ENCODE measurements at regions not wholly inside any gene's neighbourhood (a gene's known extent, or its start where the extent isn't known, plus 50 kb on each side); places are given as distances from the start of the nearest gene placed in this dataset.

GRCh38 chr12:123045678-123046077 is 65.2 kb downstream of the ARL6IP4 start:
- H3K4me3 ChIP-seq (ENCODE audit: low read depth, low read length): no peak overlapping the region
- no peak for DNase-seq (ENCODE audit: low read depth)

- DNase-seq (ENCODE audit: low read depth): no peak
- no peak overlapping the region for H3K4me3 ChIP-seq (ENCODE audit: low read depth, low read length)
These were observed 63.9 kb downstream of the ARL6IP4 start for GRCh38 chr12:123044351-123044750.

- DNase-seq (ENCODE audit: low read depth): peak; percentile 86
- no peak overlapping the region for H3K4me3 ChIP-seq (ENCODE audit: low read depth, low read length)
These were observed 63.1 kb downstream of the ARL6IP4 start for GRCh38 chr12:123043536-123044001.

GRCh38 chr12:123042833-123043232 is 62.4 kb downstream of the ARL6IP4 start:
- DNase-seq (ENCODE audit: low read depth): no peak
- no peak overlapping the region for H3K4me3 ChIP-seq (ENCODE audit: low read depth, low read length)

GRCh38 chr12:123041811-123042655 is 61.6 kb downstream of the ARL6IP4 start:
- no peak overlapping the region for H3K4me3 ChIP-seq (ENCODE audit: low read depth, low read length)
- DNase-seq (ENCODE audit: low read depth): no peak

- no peak for DNase-seq (ENCODE audit: low read depth)
- no peak overlapping the region for H3K4me3 ChIP-seq (ENCODE audit: low read depth, low read length)
These were observed 60.6 kb downstream of the ARL6IP4 start for GRCh38 chr12:123041042-123041531.

- H3K4me3 ChIP-seq (ENCODE audit: low read depth, low read length): no peak overlapping the region
- no peak for DNase-seq (ENCODE audit: low read depth)
These were observed 59.6 kb downstream of the ARL6IP4 start for GRCh38 chr12:123040106-123040505.

- no peak for DNase-seq (ENCODE audit: low read depth)
- no peak overlapping the region for H3K4me3 ChIP-seq (ENCODE audit: low read depth, low read length)
These were observed 58.5 kb downstream of the ARL6IP4 start for GRCh38 chr12:123038966-123039365.

- DNase-seq (ENCODE audit: low read depth): no peak
- no peak overlapping the region for H3K4me3 ChIP-seq (ENCODE audit: low read depth, low read length)
These were observed 58.0 kb downstream of the ARL6IP4 start for GRCh38 chr12:123038486-123038885.

GRCh38 chr12:123037791-123038190 is 57.3 kb downstream of the ARL6IP4 start:
- no peak overlapping the region for H3K4me3 ChIP-seq (ENCODE audit: low read depth, low read length)
- no peak for DNase-seq (ENCODE audit: low read depth)

- DNase-seq (ENCODE audit: low read depth): no peak
- no peak overlapping the region for H3K4me3 ChIP-seq (ENCODE audit: low read depth, low read length)
These were observed 56.2 kb downstream of the ARL6IP4 start for GRCh38 chr12:123036466-123037285.

GRCh38 chr12:123035841-123036240 is 55.4 kb downstream of the ARL6IP4 start:
- no peak overlapping the region for H3K4me3 ChIP-seq (ENCODE audit: low read depth, low read length)
- no peak for DNase-seq (ENCODE audit: low read depth)

- peak; percentile 43 for DNase-seq (ENCODE audit: low read depth)
- no peak overlapping the region for H3K4me3 ChIP-seq (ENCODE audit: low read depth, low read length)
These were observed 54.4 kb downstream of the ARL6IP4 start for GRCh38 chr12:123034865-123035264.

- H3K4me3 ChIP-seq (ENCODE audit: low read depth, low read length): no peak overlapping the region
These were observed 53.6 kb downstream of the ARL6IP4 start for GRCh38 chr12:123034022-123034541.

GRCh38 chr12:123033392-123034021 is 53.0 kb downstream of the ARL6IP4 start:
- H3K4me3 ChIP-seq (ENCODE audit: low read depth, low read length): no peak overlapping the region
- no peak for DNase-seq (ENCODE audit: low read depth)

More at GRCh38 chr12:123034022-123034541, 53.6 kb downstream of the ARL6IP4 start:
- DNase-seq (ENCODE audit: low read depth): no peak

GRCh38 chr12:123032736-123033391 is 52.4 kb downstream of the ARL6IP4 start:
- H3K4me3 ChIP-seq (ENCODE audit: low read depth, low read length): no peak overlapping the region
- no peak for DNase-seq (ENCODE audit: low read depth)
